Germinal center (tissue), 1 donor: ENCODE measurements at regions not wholly inside any gene's neighbourhood (a gene's known extent, or its start where the extent isn't known, plus 50 kb on each side); places are given as distances from the start of the nearest gene placed in this dataset.

Source experiments
- DNase-seq: peaks from one replicate; pipeline ENCODE4 v3.0.0; 2012; ENCODE audit warnings: mixed read lengths, low spot score

GRCh38 chr1:22285549-22286396 is 142.9 kb upstream of the WNT4 start:
- DNase-seq, result no peak

- DNase-seq, result no peak
Measured at GRCh38 chr1:22286491-22286890, 143.6 kb upstream of the WNT4 start.

- DNase-seq, result no peak
Measured at GRCh38 chr1:22287273-22287672, 144.4 kb upstream of the WNT4 start.

- DNase-seq, result no peak
Measured at GRCh38 chr1:22287946-22288520, 145.1 kb upstream of the WNT4 start.

- DNase-seq, result no peak
Measured at GRCh38 chr1:22288593-22289241, 145.8 kb upstream of the WNT4 start.

GRCh38 chr1:22289307-22289995 is 146.6 kb upstream of the WNT4 start:
- no peak for DNase-seq

- no peak for DNase-seq
Measured at GRCh38 chr1:22290157-22290556, 147.3 kb upstream of the WNT4 start.

- DNase-seq, result no peak
Measured at GRCh38 chr1:22290611-22291010, 147.7 kb upstream of the WNT4 start.

- no peak for DNase-seq
Measured at GRCh38 chr1:22291057-22291456, 148.2 kb upstream of the WNT4 start.

- DNase-seq, result no peak
Measured at GRCh38 chr1:22291494-22291893, 148.6 kb upstream of the WNT4 start.

- no peak for DNase-seq
Measured at GRCh38 chr1:22292011-22292788, 149.3 kb upstream of the WNT4 start.

- DNase-seq, result no peak
Measured at GRCh38 chr1:22295396-22295795, 152.5 kb upstream of the WNT4 start.

- DNase-seq, result no peak
Measured at GRCh38 chr1:22295856-22296255, 153.0 kb upstream of the WNT4 start.

- DNase-seq, result no peak
Measured at GRCh38 chr1:22296701-22297591, 154.0 kb upstream of the WNT4 start.

- no peak for DNase-seq
Measured at GRCh38 chr1:22297999-22298398, 153.7 kb upstream of the ZBTB40 start.

GRCh38 chr1:22303816-22304215 is 147.8 kb upstream of the ZBTB40 start:
- DNase-seq, result no peak

GRCh38 chr1:22309572-22309971 is 142.1 kb upstream of the ZBTB40 start:
- DNase-seq, result no peak

GRCh38 chr1:22311461-22311860 is 140.2 kb upstream of the ZBTB40 start:
- DNase-seq, result no peak

GRCh38 chr1:22313321-22313720 is 138.3 kb upstream of the ZBTB40 start:
- no peak for DNase-seq

GRCh38 chr1:22314706-22315105 is 136.9 kb upstream of the ZBTB40 start:
- DNase-seq, result no peak
